Smooth muscle cell (in vitro differentiated cells): ENCODE measurements at regions not wholly inside any gene's neighbourhood (a gene's known extent, or its start where the extent isn't known, plus 50 kb on each side); places are given as distances from the start of the nearest gene placed in this dataset.

Experiments
- DNase-seq: peaks from one replicate; lab custom pipeline; 2025; ENCODE audit not compliant: unreplicated experiment; lab: John Stamatoyannopoulos, UW
- H2AFZ ChIP-seq: fragments of 200-600 bp; sonication (generic); 2 replicates; pipeline ENCODE4 v1.6.0; 2016; ENCODE audit warnings: antibody characterized with exemption, low read depth, mild to moderate bottlenecking
- H3F3A ChIP-seq: fragments of 200-600 bp; sonication (generic); 2 replicates; pipeline ENCODE4 v1.6.0; 2017; ENCODE audit warnings: antibody characterized with exemption, low read depth
- H3K27ac ChIP-seq: fragments of 200-600 bp; sonication (generic); 2 replicates; pipeline ENCODE4 v1.5.1; 2016; ENCODE audit warnings: low read depth, mild to moderate bottlenecking
- H3K27me3 ChIP-seq: fragments of 200-600 bp; sonication (generic); 2 replicates; pipeline ENCODE4 v1.6.1; 2016; ENCODE audit warnings: low read depth, mild to moderate bottlenecking
- H3K36me3 ChIP-seq: fragments of 200-600 bp; sonication (generic); 2 replicates; pipeline ENCODE4 v1.5.1; 2016; ENCODE audit warnings: low read depth
- H3K4me1 ChIP-seq: fragments of 200-600 bp; sonication (generic); 2 replicates; pipeline ENCODE4 v1.5.1; 2016; ENCODE audit warnings: low read depth
- H3K4me2 ChIP-seq: fragments of 200-600 bp; sonication (generic); 2 replicates; pipeline ENCODE4 v1.6.0; 2016; ENCODE audit warnings: mild to moderate bottlenecking
- H3K4me3 ChIP-seq: fragments of 200-600 bp; sonication (generic); 2 replicates; pipeline ENCODE4 v1.5.1; 2016; ENCODE audit warnings: mild to moderate bottlenecking
- H3K79me2 ChIP-seq: fragments of 200-600 bp; sonication (generic); 2 replicates; pipeline ENCODE4 v1.6.0; 2016; ENCODE audit warnings: low read depth, mild to moderate bottlenecking
- H3K9ac ChIP-seq: fragments of 200-600 bp; sonication (generic); 2 replicates; pipeline ENCODE4 v1.6.0; 2016; ENCODE audit warnings: low read depth
- H3K9me3 ChIP-seq: fragments of 200-600 bp; sonication (generic); replicated peaks from 2 replicates; pipeline ENCODE4 v1.5.1; 2016; ENCODE audit warnings: low read depth
- H4K20me1 ChIP-seq: fragments of 200-600 bp; sonication (generic); 2 replicates; pipeline ENCODE4 v1.6.0; 2016; ENCODE audit warnings: low read depth
- CTCF ChIP-seq: fragments of 200-600 bp; sonication (generic); IDR thresholded peaks from 2 replicates; pipeline ENCODE4 v1.5.1; 2017; ENCODE audit warnings: borderline replicate concordance, mild to moderate bottlenecking, antibody characterized with exemption; ENCODE audit not compliant: insufficient read depth, poor library complexity, severe bottlenecking
- WGBS: methylation state at CpG from one replicate; pipeline ENCODE4 v1.1.7; 2016; ENCODE audit warnings: low lambda C conversion rate; 5-methylcytosine and 5-hydroxymethylcytosine counted together

GRCh38 chr12:113684908-113685782 lies 213.5 kb upstream of the LHX5 start:
- no peaks in the 10 kb centered on the region for H3F3A ChIP-seq
- WGBS = 87% methylated on average over 20 of the region's 20 CpGs
- no peak for TF ChIP-seq CTCF

GRCh38 chr12:113684053-113684907 lies 212.6 kb upstream of the LHX5 start:
- Histone ChIP-seq H4K20me1 (no peaks in the 10 kb centered on the region), H3K9ac (no peak overlapping the region), H3F3A (no peaks in the 10 kb centered on the region), H2AFZ (no peak overlapping the region), H3K27ac (no peak overlapping the region), H3K4me3 (no peak overlapping the region), H3K9me3 (no peaks in the 10 kb centered on the region), H3K27me3 (peaks cover 16% of the 10 kb centered on the region), H3K4me1 (no peaks in the 10 kb centered on the region), H3K79me2 (no peaks in the 10 kb centered on the region), H3K36me3 (no peaks in the 10 kb centered on the region), H3K4me2 (no peak overlapping the region)
- no peak for DNase-seq
- 66% methylated on average over 13 of the region's 13 CpGs for WGBS
- no peak for TF ChIP-seq CTCF

More at GRCh38 chr12:113684908-113685782, 213.5 kb upstream of the LHX5 start:
- H3K4me2 ChIP-seq = no peak overlapping the region
- H3K4me3 ChIP-seq = no peak overlapping the region
- no peaks in the 10 kb centered on the region for H3K4me1 ChIP-seq
- no peak overlapping the region for H2AFZ ChIP-seq
- no peak for DNase-seq
- H3K9ac ChIP-seq = no peak overlapping the region
- H3K36me3 ChIP-seq = no peaks in the 10 kb centered on the region
- no peak overlapping the region for H3K27ac ChIP-seq
- H3K27me3 ChIP-seq = peaks cover 15% of the 10 kb centered on the region
- no peaks in the 10 kb centered on the region for H3K9me3 ChIP-seq
- no peaks in the 10 kb centered on the region for H4K20me1 ChIP-seq
- H3K79me2 ChIP-seq = no peaks in the 10 kb centered on the region

GRCh38 chr12:113683574-113683973 lies 211.9 kb upstream of the LHX5 start:
- H3K9me3 ChIP-seq = no peaks in the 10 kb centered on the region
- DNase-seq = no peak
- H3K79me2 ChIP-seq = no peaks in the 10 kb centered on the region
- no peak for TF ChIP-seq CTCF
- H4K20me1 ChIP-seq = no peaks in the 10 kb centered on the region
- no peaks in the 10 kb centered on the region for H3K36me3 ChIP-seq
- H3K9ac ChIP-seq = no peak overlapping the region
- no peak overlapping the region for H2AFZ ChIP-seq
- no peak overlapping the region for H3K4me3 ChIP-seq
- peaks cover 16% of the 10 kb centered on the region for H3K27me3 ChIP-seq
- 75% methylated on average over 7 of the region's 7 CpGs for WGBS
- H3K4me2 ChIP-seq = no peak overlapping the region
- no peaks in the 10 kb centered on the region for H3F3A ChIP-seq
- no peaks in the 10 kb centered on the region for H3K4me1 ChIP-seq
- no peak overlapping the region for H3K27ac ChIP-seq
